ENCODE measurements at regions not wholly inside any gene's neighbourhood (a gene's known extent, or its start where the extent isn't known, plus 50 kb on each side); places are given as distances from the start of the nearest gene placed in this dataset.

- H4K20me1 ChIP-seq (ENCODE audit: control insufficient read depth, insufficient read depth): no peaks in the 10 kb centered on the region
- TF ChIP-seq HDAC6 (IDR thresholded peaks at IDR 0.05; ENCODE audit: unreplicated experiment): no peak
- no peak for TF ChIP-seq JUNB (IDR thresholded peaks at IDR 0.05)
- TF ChIP-seq, protein P1, sequence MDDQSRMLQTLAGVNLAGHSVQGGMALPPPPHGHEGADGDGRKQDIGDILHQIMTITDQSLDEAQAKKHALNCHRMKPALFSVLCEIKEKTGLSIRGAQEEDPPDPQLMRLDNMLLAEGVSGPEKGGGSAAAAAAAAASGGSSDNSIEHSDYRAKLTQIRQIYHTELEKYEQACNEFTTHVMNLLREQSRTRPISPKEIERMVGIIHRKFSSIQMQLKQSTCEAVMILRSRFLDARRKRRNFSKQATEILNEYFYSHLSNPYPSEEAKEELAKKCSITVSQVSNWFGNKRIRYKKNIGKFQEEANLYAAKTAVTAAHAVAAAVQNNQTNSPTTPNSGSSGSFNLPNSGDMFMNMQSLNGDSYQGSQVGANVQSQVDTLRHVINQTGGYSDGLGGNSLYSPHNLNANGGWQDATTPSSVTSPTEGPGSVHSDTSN (IDR thresholded peaks at IDR 0.05; ENCODE audit: insufficient replicate concordance, low read depth, low read length): no peak
- TF ChIP-seq, protein P2, sequence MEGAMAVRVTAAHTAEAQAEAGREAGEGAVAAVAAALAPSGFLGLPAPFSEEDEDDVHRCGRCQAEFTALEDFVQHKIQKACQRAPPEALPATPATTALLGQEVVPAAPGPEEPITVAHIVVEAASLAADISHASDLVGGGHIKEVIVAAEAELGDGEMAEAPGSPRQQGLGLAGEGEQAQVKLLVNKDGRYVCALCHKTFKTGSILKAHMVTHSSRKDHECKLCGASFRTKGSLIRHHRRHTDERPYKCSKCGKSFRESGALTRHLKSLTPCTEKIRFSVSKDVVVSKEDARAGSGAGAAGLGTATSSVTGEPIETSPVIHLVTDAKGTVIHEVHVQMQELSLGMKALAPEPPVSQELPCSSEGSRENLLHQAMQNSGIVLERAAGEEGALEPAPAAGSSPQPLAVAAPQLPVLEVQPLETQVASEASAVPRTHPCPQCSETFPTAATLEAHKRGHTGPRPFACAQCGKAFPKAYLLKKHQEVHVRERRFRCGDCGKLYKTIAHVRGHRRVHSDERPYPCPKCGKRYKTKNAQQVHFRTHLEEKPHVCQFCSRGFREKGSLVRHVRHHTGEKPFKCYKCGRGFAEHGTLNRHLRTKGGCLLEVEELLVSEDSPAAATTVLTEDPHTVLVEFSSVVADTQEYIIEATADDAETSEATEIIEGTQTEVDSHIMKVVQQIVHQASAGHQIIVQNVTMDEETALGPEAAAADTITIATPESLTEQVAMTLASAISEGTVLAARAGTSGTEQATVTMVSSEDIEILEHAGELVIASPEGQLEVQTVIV (IDR thresholded peaks at IDR 0.05; ENCODE audit: borderline replicate concordance, partially characterized antibody): no peak
- no peak for TF ChIP-seq CHD1 (IDR thresholded peaks at IDR 0.05; ENCODE audit: low read depth, low read length)
- no peak for TF ChIP-seq EGR1 (IDR thresholded peaks at IDR 0.05; ENCODE audit: borderline replicate concordance in 1 of 2, low read depth in 2 of 2, low read length in 2 of 2)
- no peak for TF ChIP-seq IKZF2 (IDR thresholded peaks at IDR 0.05)
- TF ChIP-seq, protein P3, sequence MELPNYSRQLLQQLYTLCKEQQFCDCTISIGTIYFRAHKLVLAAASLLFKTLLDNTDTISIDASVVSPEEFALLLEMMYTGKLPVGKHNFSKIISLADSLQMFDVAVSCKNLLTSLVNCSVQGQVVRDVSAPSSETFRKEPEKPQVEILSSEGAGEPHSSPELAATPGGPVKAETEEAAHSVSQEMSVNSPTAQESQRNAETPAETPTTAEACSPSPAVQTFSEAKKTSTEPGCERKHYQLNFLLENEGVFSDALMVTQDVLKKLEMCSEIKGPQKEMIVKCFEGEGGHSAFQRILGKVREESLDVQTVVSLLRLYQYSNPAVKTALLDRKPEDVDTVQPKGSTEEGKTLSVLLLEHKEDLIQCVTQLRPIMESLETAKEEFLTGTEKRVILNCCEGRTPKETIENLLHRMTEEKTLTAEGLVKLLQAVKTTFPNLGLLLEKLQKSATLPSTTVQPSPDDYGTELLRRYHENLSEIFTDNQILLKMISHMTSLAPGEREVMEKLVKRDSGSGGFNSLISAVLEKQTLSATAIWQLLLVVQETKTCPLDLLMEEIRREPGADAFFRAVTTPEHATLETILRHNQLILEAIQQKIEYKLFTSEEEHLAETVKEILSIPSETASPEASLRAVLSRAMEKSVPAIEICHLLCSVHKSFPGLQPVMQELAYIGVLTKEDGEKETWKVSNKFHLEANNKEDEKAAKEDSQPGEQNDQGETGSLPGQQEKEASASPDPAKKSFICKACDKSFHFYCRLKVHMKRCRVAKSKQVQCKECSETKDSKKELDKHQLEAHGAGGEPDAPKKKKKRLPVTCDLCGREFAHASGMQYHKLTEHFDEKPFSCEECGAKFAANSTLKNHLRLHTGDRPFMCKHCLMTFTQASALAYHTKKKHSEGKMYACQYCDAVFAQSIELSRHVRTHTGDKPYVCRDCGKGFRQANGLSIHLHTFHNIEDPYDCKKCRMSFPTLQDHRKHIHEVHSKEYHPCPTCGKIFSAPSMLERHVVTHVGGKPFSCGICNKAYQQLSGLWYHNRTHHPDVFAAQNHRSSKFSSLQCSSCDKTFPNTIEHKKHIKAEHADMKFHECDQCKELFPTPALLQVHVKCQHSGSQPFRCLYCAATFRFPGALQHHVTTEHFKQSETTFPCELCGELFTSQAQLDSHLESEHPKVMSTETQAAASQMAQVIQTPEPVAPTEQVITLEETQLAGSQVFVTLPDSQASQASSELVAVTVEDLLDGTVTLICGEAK (IDR thresholded peaks at IDR 0.05; ENCODE audit: borderline replicate concordance): no peak
- TF ChIP-seq NFIC (IDR thresholded peaks at IDR 0.05; ENCODE audit: low read depth, low read length): no peak
- no peak for TF ChIP-seq CEBPB (IDR thresholded peaks at IDR 0.05; ENCODE audit: borderline replicate concordance in 1 of 2, low read depth in 2 of 2, low read length in 2 of 2)
- TF ChIP-seq NBN (IDR thresholded peaks at IDR 0.05): no peak
- no peak for TF ChIP-seq RB1 (IDR thresholded peaks at IDR 0.05; ENCODE audit: borderline replicate concordance)
- TF ChIP-seq ZNF207 (IDR thresholded peaks at IDR 0.05; ENCODE audit: borderline replicate concordance): no peak
- TF ChIP-seq, protein P4, sequence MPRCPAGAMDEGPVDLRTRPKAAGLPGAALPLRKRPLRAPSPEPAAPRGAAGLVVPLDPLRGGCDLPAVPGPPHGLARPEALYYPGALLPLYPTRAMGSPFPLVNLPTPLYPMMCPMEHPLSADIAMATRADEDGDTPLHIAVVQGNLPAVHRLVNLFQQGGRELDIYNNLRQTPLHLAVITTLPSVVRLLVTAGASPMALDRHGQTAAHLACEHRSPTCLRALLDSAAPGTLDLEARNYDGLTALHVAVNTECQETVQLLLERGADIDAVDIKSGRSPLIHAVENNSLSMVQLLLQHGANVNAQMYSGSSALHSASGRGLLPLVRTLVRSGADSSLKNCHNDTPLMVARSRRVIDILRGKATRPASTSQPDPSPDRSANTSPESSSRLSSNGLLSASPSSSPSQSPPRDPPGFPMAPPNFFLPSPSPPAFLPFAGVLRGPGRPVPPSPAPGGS (IDR thresholded peaks at IDR 0.05; ENCODE audit: borderline replicate concordance, insufficient read depth, low read depth, low read length, poor library complexity, severe bottlenecking): no peak
- TF ChIP-seq CHD2 (IDR thresholded peaks at IDR 0.05; ENCODE audit: borderline replicate concordance, low read depth, low read length): no peak
- no peak for TF ChIP-seq TCF7 (IDR thresholded peaks at IDR 0.05; ENCODE audit: borderline replicate concordance)
Measured at GRCh38 chr1:199202331-199202730, 563.5 kb downstream of the PTPRC start.

More at GRCh38 chr1:199202331-199202730, 563.5 kb downstream of the PTPRC start:
- ChIA-PET SMC1A (ENCODE audit: uncharacterized antibody, unreplicated experiment) (interaction anchor here (0.8 to 1.8 kb wide), 4 partner anchors 10 to 16 kb away, joined by 3 to 5 read pairs (median 4); no protein-coding TSS in a partner anchor), POLR2A (no interaction called here), RAD21 (ENCODE audit: unreplicated experiment) (no interaction called here), CTCF (interaction anchor here (1.7 kb wide), 1 partner anchor 41 kb away, joined by 6 read pairs; no protein-coding TSS in a partner anchor)
- H3K4me1 ChIP-seq (ENCODE audit: control insufficient read depth, insufficient read depth, low read length): no peaks in the 10 kb centered on the region
- DNase-seq (ENCODE audit: low read depth, low spot score): no peak
- in situ Hi-C loops (cut with MboI) (no loop called here), intact Hi-C loops (cut with micrococcal nuclease; ENCODE audit: unreplicated experiment) (no loop called here)
- no peaks in the 10 kb centered on the region for H3K27me3 ChIP-seq (replicated peaks in 1 of 2; ENCODE audit: control insufficient read depth in 2 of 2, insufficient read depth in 2 of 2, low read length in 1 of 2)
- no peaks in the 10 kb centered on the region for H3K36me3 ChIP-seq (ENCODE audit: control insufficient read depth in 2 of 2, insufficient read depth in 2 of 2, low read length in 1 of 2)
- peak overlapping the region; percentile 29; the same call in 1 of the 2 replicates for H2AFZ ChIP-seq (ENCODE audit: control insufficient read depth, low read depth, low read length)
- FAIRE-seq: no peak
- H3K9me3 ChIP-seq (replicated peaks; ENCODE audit: control insufficient read depth, insufficient read depth, low read length): no peaks in the 10 kb centered on the region; the same call in 2 of the 3 replicates
- BruUV-seq (replicated peaks): no TSS peak
- H3K27ac ChIP-seq (ENCODE audit: control insufficient read depth, insufficient read depth): no peak overlapping the region
- no peak overlapping the region for H3K4me2 ChIP-seq (ENCODE audit: control insufficient read depth, insufficient read depth)
- 34% methylated on average over 3 of the region's 3 CpGs for WGBS (ENCODE audit: insufficient coverage, insufficient replicate concordance, low lambda C conversion rate, missing lambda C conversion rate)
- no peak for ATAC-seq
- no peak overlapping the region for H3K9ac ChIP-seq (ENCODE audit: control insufficient read depth, insufficient read depth, low read length)
- H3K4me3 ChIP-seq: no peak overlapping the region
- H3K79me2 ChIP-seq (ENCODE audit: control insufficient read depth, insufficient read depth, low read length): no peaks in the 10 kb centered on the region
